Natural killer cell (primary cell): ENCODE measurements at regions not wholly inside any gene's neighbourhood (a gene's known extent, or its start where the extent isn't known, plus 50 kb on each side); places are given as distances from the start of the nearest gene placed in this dataset.

Experiments used
- ATAC-seq, 3 donors: fragments of 150-1000 bp in 2 of 3; fragments of 200-7000 bp in 1 of 3; cut with Tn5 transposase; 1 replicate in 1 of 3; 2 replicates in 2 of 3; pipeline ENCODE4 v1.10.0; 2021; ENCODE audit warnings: mild to moderate bottlenecking in 2 of 3, moderate library complexity in 2 of 3
- DNase-seq, 2 donors: peaks; one replicate each; pipeline versions ENCODE4 v3.0.0 to v3.0.0-alpha.2; 2013 to 2021; ENCODE audit warnings: mixed read lengths in 1 of 2
- H3K27ac ChIP-seq: one replicate; pipeline ENCODE4 v1.5.1; 2013; ENCODE audit warnings: mild to moderate bottlenecking, low read length
- H3K27me3 ChIP-seq: one replicate; pipeline ENCODE4 v1.6.1; 2013; ENCODE audit warnings: low read length; ENCODE audit not compliant: control insufficient read depth, insufficient read depth
- H3K36me3 ChIP-seq: one replicate; pipeline ENCODE4 v1.6.1; 2013; ENCODE audit warnings: low read length; ENCODE audit not compliant: control insufficient read depth, insufficient read depth
- H3K4me1 ChIP-seq: one replicate; pipeline ENCODE4 v1.6.1; 2013; ENCODE audit warnings: low read length; ENCODE audit not compliant: control insufficient read depth, insufficient read depth
- H3K4me3 ChIP-seq: one replicate; pipeline ENCODE4 v1.5.1; 2013; ENCODE audit warnings: low read length
- H3K9me3 ChIP-seq: one replicate; pipeline ENCODE4 v1.6.1; 2013; ENCODE audit warnings: low read length; ENCODE audit not compliant: control insufficient read depth, insufficient read depth
- H3K27ac Mint-ChIP-seq, 2 donors: one replicate each; pipeline ENCODE4 v1.8.0; 2022; ENCODE audit warnings: mild to moderate bottlenecking in 2 of 2, mixed read lengths in 2 of 2, moderate library complexity in 1 of 2
- H3K27me3 Mint-ChIP-seq, 2 donors: one replicate each; pipeline ENCODE4 v1.8.0; 2022; ENCODE audit warnings: low read depth in 2 of 2, mixed read lengths in 2 of 2
- H3K36me3 Mint-ChIP-seq: one replicate; pipeline ENCODE4 v1.8.0; 2022; ENCODE audit warnings: mixed read lengths
- H3K4me1 Mint-ChIP-seq, 2 donors: one replicate each; pipeline ENCODE4 v1.8.0; 2022; ENCODE audit warnings: mixed read lengths in 2 of 2
- H3K4me3 Mint-ChIP-seq: one replicate; pipeline ENCODE4 v1.8.0; 2022; ENCODE audit warnings: mild to moderate bottlenecking, moderate library complexity, mixed read lengths
- H3K9me3 Mint-ChIP-seq, 2 donors: one replicate each; pipeline ENCODE4 v1.8.0; 2022; ENCODE audit warnings: mixed read lengths in 2 of 2
- CTCF ChIP-seq: fragments of 200-600 bp; IDR thresholded peaks from one replicate; pipeline ENCODE4 v1.8.0; 2022; ENCODE audit warnings: antibody characterized with exemption
- WGBS: methylation state at CpG from one replicate; pipeline ENCODE4 v1.1.7; 2013; ENCODE audit warnings: missing lambda C conversion rate; ENCODE audit not compliant: insufficient coverage; 5-methylcytosine and 5-hydroxymethylcytosine counted together
- intact Hi-C: fragments of 100-400 bp; cut with micrococcal nuclease; formaldehyde crosslinking; loops from one replicate; pipeline ENCODE4 v1.14.2; 2022

GRCh38 chr20:51189814-51190782 is 167.2 kb upstream of the KCNG1 start:
- no peaks in the 10 kb centered on the region for H3K9me3 ChIP-seq
- DNase-seq, result no peak
- H3K36me3 ChIP-seq, result no peaks in the 10 kb centered on the region
- H3K27ac ChIP-seq, result no peak overlapping the region
- H3K4me3 Mint-ChIP-seq, result no peak overlapping the region
- no peak for TF ChIP-seq CTCF
- no peaks in the 10 kb centered on the region for H3K36me3 Mint-ChIP-seq
- ATAC-seq, result no peak
- WGBS, result 78% methylated on average over 12 of the region's 12 CpGs
- no peaks in the 10 kb centered on the region for H3K9me3 Mint-ChIP-seq
- H3K27ac Mint-ChIP-seq, result no peak overlapping the region
- no peaks in the 10 kb centered on the region for H3K4me1 Mint-ChIP-seq
- no peaks in the 10 kb centered on the region for H3K4me1 ChIP-seq
- no peaks in the 10 kb centered on the region for H3K27me3 ChIP-seq
- intact Hi-C loops, result no loop called here
- peaks cover 7 to 11% of the 10 kb centered on the region in 2 donors for H3K27me3 Mint-ChIP-seq
- H3K4me3 ChIP-seq, result no peak overlapping the region

- Histone ChIP-seq H3K36me3 (no peaks in the 10 kb centered on the region), H3K9me3 (no peaks in the 10 kb centered on the region), H3K27ac (no peak overlapping the region), H3K4me1 (no peaks in the 10 kb centered on the region), H3K4me3 (no peak overlapping the region), H3K27me3 (no peaks in the 10 kb centered on the region)
- Mint-ChIP-seq H3K4me1 (no peaks in the 10 kb centered on the region), H3K9me3 (no peaks in the 10 kb centered on the region), H3K27me3 (peaks cover 5 to 15% of the 10 kb centered on the region in 2 donors), H3K27ac (no peak overlapping the region), H3K4me3 (no peak overlapping the region), H3K36me3 (no peaks in the 10 kb centered on the region)
- intact Hi-C loops, result no loop called here
- TF ChIP-seq CTCF, result no peak
- DNase-seq, result no peak
- 81% methylated on average over 10 of the region's 10 CpGs for WGBS
- no peak for ATAC-seq
These were observed 166.0 kb upstream of the KCNG1 start for GRCh38 chr20:51188941-51189340.

- Mint-ChIP-seq H3K27me3 (peaks cover 6 to 29% of the 10 kb centered on the region in 2 donors), H3K27ac (no peak overlapping the region), H3K9me3 (no peaks in the 10 kb centered on the region), H3K4me3 (no peak overlapping the region), H3K36me3 (no peaks in the 10 kb centered on the region), H3K4me1 (no peaks in the 10 kb centered on the region)
- Histone ChIP-seq H3K27me3 (no peaks in the 10 kb centered on the region), H3K4me1 (no peaks in the 10 kb centered on the region), H3K9me3 (no peaks in the 10 kb centered on the region), H3K4me3 (no peak overlapping the region), H3K27ac (no peak overlapping the region), H3K36me3 (no peaks in the 10 kb centered on the region)
- TF ChIP-seq CTCF, result no peak
- intact Hi-C loops, result no loop called here
- no peak for DNase-seq
- ATAC-seq, result no peak
- WGBS, result 27% methylated on average over 7 of the region's 9 CpGs
These were observed 164.4 kb upstream of the KCNG1 start for GRCh38 chr20:51187261-51187660.
